HEK293T (cell line): ENCODE measurements at regions not wholly inside any gene's neighbourhood (a gene's known extent, or its start where the extent isn't known, plus 50 kb on each side); places are given as distances from the start of the nearest gene placed in this dataset.

Experiments used
- ARNT ChIP-seq: fragments of 450-650 bp; IDR thresholded peaks from 2 replicates; pipeline ENCODE4 v1.6.1; 2017; ENCODE audit warnings: mild to moderate bottlenecking
- BHLHE40 ChIP-seq: fragments of 450-650 bp; IDR thresholded peaks from 2 replicates; pipeline ENCODE4 v1.6.1; 2016; ENCODE audit warnings: mild to moderate bottlenecking, moderate library complexity, borderline replicate concordance
- ELF4 ChIP-seq: fragments of 450-650 bp; IDR thresholded peaks from 2 replicates; pipeline ENCODE4 v1.6.1; 2017; ENCODE audit warnings: antibody characterized with exemption
- FOXA1 ChIP-seq: fragments of 450-650 bp; IDR thresholded peaks from 2 replicates; pipeline ENCODE4 v1.6.1; 2016; ENCODE audit warnings: mild to moderate bottlenecking
- FOXK2 ChIP-seq: fragments of 450-650 bp; IDR thresholded peaks from 2 replicates; pipeline ENCODE4 v1.6.1; 2016; ENCODE audit warnings: mild to moderate bottlenecking
- FOXM1 ChIP-seq: fragments of 450-650 bp; IDR thresholded peaks from 2 replicates; pipeline ENCODE4 v1.6.1; 2017; ENCODE audit warnings: mild to moderate bottlenecking, borderline replicate concordance
- HDGF ChIP-seq: fragments of 450-650 bp; IDR thresholded peaks from 2 replicates; pipeline ENCODE4 v1.6.1; 2017; ENCODE audit warnings: antibody characterized with exemption, borderline replicate concordance
- L3MBTL2 ChIP-seq: fragments of 450-650 bp; conservative IDR thresholded peaks from 2 replicates; pipeline ENCODE4 v1.6.1; 2016; ENCODE audit warnings: mild to moderate bottlenecking
- LEF1 ChIP-seq: fragments of 450-650 bp; IDR thresholded peaks from 2 replicates; pipeline ENCODE4 v1.6.1; 2017; ENCODE audit warnings: mild to moderate bottlenecking, borderline replicate concordance
- NFRKB ChIP-seq: fragments of 450-650 bp; IDR thresholded peaks from 2 replicates; pipeline ENCODE4 v1.6.1; 2016; ENCODE audit warnings: mild to moderate bottlenecking, moderate library complexity
- PKNOX1 ChIP-seq: fragments of 450-650 bp; IDR thresholded peaks from 2 replicates; pipeline ENCODE4 v1.6.1; 2016
- SUZ12 ChIP-seq: fragments of 450-650 bp; IDR thresholded peaks from 2 replicates; pipeline ENCODE4 v1.6.1; 2016; ENCODE audit warnings: mild to moderate bottlenecking
- TARDBP ChIP-seq: fragments of 450-650 bp; IDR thresholded peaks from 2 replicates; pipeline ENCODE4 v1.6.1; 2016

DNA sequence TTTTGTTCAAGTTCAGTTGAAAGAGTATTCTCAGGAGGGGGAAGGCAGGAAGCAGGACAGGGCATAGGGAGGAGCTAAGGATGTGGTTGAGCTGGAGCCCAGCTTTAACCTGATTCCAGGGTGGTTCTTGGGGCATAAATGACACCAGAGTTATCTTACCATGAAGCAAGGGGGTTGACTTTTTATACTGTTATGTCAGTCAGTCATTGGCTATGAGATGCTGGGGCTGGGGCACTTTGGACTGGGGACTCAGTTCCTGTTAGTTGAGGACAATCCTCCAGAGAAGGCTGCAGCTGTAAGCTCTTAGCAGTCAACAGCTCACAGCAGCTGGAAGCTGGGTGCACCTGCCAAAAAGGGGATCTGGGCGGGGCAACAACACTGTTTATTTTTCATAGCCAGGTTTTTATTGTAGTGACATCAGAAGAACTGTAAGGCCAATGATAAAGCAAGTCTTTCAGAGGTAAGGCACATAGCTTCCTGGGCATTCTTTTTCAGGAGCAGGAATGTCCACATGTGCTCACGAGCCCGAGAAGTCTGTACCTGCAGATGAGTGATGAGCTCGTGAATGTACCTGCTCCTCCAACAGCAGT is 78.5 kb downstream of the MID1IP1 start:
- TF ChIP-seq FOXM1 = no peak
- no peak for TF ChIP-seq FOXK2
- no peak for TF ChIP-seq ELF4
- TF ChIP-seq L3MBTL2 = no peak
- no peak for TF ChIP-seq NFRKB
- TF ChIP-seq TARDBP = no peak
- no peak for TF ChIP-seq PKNOX1
- no peak for TF ChIP-seq SUZ12
- TF ChIP-seq FOXA1 = no peak
- TF ChIP-seq ARNT = no peak
- no peak for TF ChIP-seq LEF1
- no peak for TF ChIP-seq BHLHE40
- no peak for TF ChIP-seq HDGF
